Endothelial cell (in vitro differentiated cells): ENCODE measurements at regions not wholly inside any gene's neighbourhood (a gene's known extent, or its start where the extent isn't known, plus 50 kb on each side); places are given as distances from the start of the nearest gene placed in this dataset.
"Not testable (repeated sequence)": the region's sequence is repeated elsewhere in the genome, so short reads cannot be mapped to it uniquely, and the experiment has no call there.

Source experiments
- DNase-seq: peaks from one replicate; pipeline ENCODE4 v3.0.0; 2021; ENCODE audit warnings: low spot score
- H3K27ac Mint-ChIP-seq: one replicate; pipeline ENCODE4 v1.8.0; 2021; ENCODE audit warnings: mixed read lengths, inconsistent platforms; ENCODE audit not compliant: unreplicated experiment
- H3K27me3 Mint-ChIP-seq: one replicate; pipeline ENCODE4 v1.8.0; 2021; ENCODE audit warnings: mild to moderate bottlenecking, moderate library complexity, mixed read lengths, inconsistent platforms; ENCODE audit not compliant: unreplicated experiment
- H3K36me3 Mint-ChIP-seq: one replicate; pipeline ENCODE4 v1.8.0; 2021; ENCODE audit warnings: mild to moderate bottlenecking, low read depth, mixed read lengths, inconsistent platforms; ENCODE audit not compliant: unreplicated experiment
- H3K4me1 Mint-ChIP-seq: one replicate; pipeline ENCODE4 v1.8.0; 2021; ENCODE audit warnings: mild to moderate bottlenecking, mixed read lengths, inconsistent platforms; ENCODE audit not compliant: unreplicated experiment
- H3K4me3 Mint-ChIP-seq: one replicate; pipeline ENCODE4 v1.8.0; 2021; ENCODE audit warnings: mild to moderate bottlenecking, mixed read lengths, inconsistent platforms; ENCODE audit not compliant: unreplicated experiment
- H3K9me3 Mint-ChIP-seq: one replicate; pipeline ENCODE4 v1.8.0; 2021; ENCODE audit warnings: mixed read lengths, inconsistent platforms; ENCODE audit not compliant: unreplicated experiment
- CTCF ChIP-seq: fragments of 200-600 bp; sonication (generic); IDR thresholded peaks from one replicate; pipeline ENCODE4 v1.5.0; 2021; ENCODE audit warnings: antibody characterized with exemption; ENCODE audit not compliant: unreplicated experiment

- no peaks in the 10 kb centered on the region for H3K9me3 Mint-ChIP-seq
- no peak overlapping the region for H3K27ac Mint-ChIP-seq
- TF ChIP-seq CTCF = no peak
- H3K36me3 Mint-ChIP-seq = no peaks in the 10 kb centered on the region
- H3K4me3 Mint-ChIP-seq = no peak overlapping the region
- DNase-seq = no peak
- no peaks in the 10 kb centered on the region for H3K4me1 Mint-ChIP-seq
- peaks cover 4% of the 10 kb centered on the region for H3K27me3 Mint-ChIP-seq
Measured at GRCh38 chr20:40875116-40876085, 153.2 kb upstream of the TOP1 start.

GRCh38 chr20:40878099-40878498 lies 150.5 kb upstream of the TOP1 start:
- not testable (repeated sequence) for H3K27ac Mint-ChIP-seq, H3K4me3 Mint-ChIP-seq, H3K4me1 Mint-ChIP-seq, H3K27me3 Mint-ChIP-seq, DNase-seq, H3K36me3 Mint-ChIP-seq, H3K9me3 Mint-ChIP-seq

GRCh38 chr20:40880063-40880728 lies 148.4 kb upstream of the TOP1 start:
- H3K4me3 Mint-ChIP-seq = no peak overlapping the region
- H3K36me3 Mint-ChIP-seq = peaks cover 3% of the 10 kb centered on the region
- no peaks in the 10 kb centered on the region for H3K27me3 Mint-ChIP-seq
- peaks cover 2% of the 10 kb centered on the region for H3K4me1 Mint-ChIP-seq
- H3K27ac Mint-ChIP-seq = no peak overlapping the region
- no peak for TF ChIP-seq CTCF
- no peaks in the 10 kb centered on the region for H3K9me3 Mint-ChIP-seq
- DNase-seq = no peak

GRCh38 chr20:40880729-40881109 lies 147.9 kb upstream of the TOP1 start:
- Mint-ChIP-seq H3K27me3 (no peaks in the 10 kb centered on the region), H3K27ac (no peak overlapping the region), H3K9me3 (no peaks in the 10 kb centered on the region), H3K4me1 (peaks cover 2% of the 10 kb centered on the region), H3K4me3 (no peak overlapping the region), H3K36me3 (peaks cover 3% of the 10 kb centered on the region)
- DNase-seq = no peak
- TF ChIP-seq CTCF = no peak

GRCh38 chr20:40882152-40882551 lies 146.5 kb upstream of the TOP1 start:
- TF ChIP-seq CTCF = no peak
- Mint-ChIP-seq H3K4me3 (no peak overlapping the region), H3K36me3 (peaks cover 3% of the 10 kb centered on the region), H3K9me3 (no peaks in the 10 kb centered on the region), H3K27ac (no peak overlapping the region), H3K27me3 (no peaks in the 10 kb centered on the region), H3K4me1 (peaks cover 2% of the 10 kb centered on the region)
- no peak for DNase-seq
